Endothelial cell of umbilical vein (primary cell): ENCODE measurements at regions not wholly inside any gene's neighbourhood (a gene's known extent, or its start where the extent isn't known, plus 50 kb on each side); places are given as distances from the start of the nearest gene placed in this dataset.

ENCODE experiments used
- BruUV-seq: library from RNA; stranded (reverse); fragments of 400-500 nt; replicated peaks from 2 replicates; lab custom pipeline; 2021; lab: Mats Ljungman, UMichigan
- CTCF ChIA-PET: fragments of 300-600, 350-600 bp; sonication (Branson Sonifier 250); formaldehyde crosslinking; loops from one replicate; lab custom pipeline; 2021; ENCODE audit warnings: antibody characterized with exemption, inconsistent platforms; lab: Charles Lee
- POLR2A ChIA-PET: fragments of 300-600, 350-600 bp; sonication (Branson Sonifier 250); formaldehyde crosslinking; loops from one replicate; lab custom pipeline; 2021; ENCODE audit warnings: antibody characterized with exemption, inconsistent platforms; lab: Charles Lee
- DNase-seq: peaks from one replicate; pipeline ENCODE4 v3.0.0-alpha.2; 2011; ENCODE audit warnings: low read depth, low spot score
- FAIRE-seq: peaks from 2 replicates; lab custom pipeline; 2011; peaks lifted over from hg19 to GRCh38; lab: Jason Lieb, UNC
- H2AFZ ChIP-seq: 2 replicates; pipeline ENCODE4 v1.6.0; 2012; ENCODE audit warnings: low read depth, low read length, control low read depth, inconsistent platforms
- H3K27ac ChIP-seq: 2 replicates; pipeline ENCODE4 v1.5.1; 2011; ENCODE audit warnings: low read depth, mild to moderate bottlenecking, control low read depth, low read length, moderate library complexity; ENCODE audit not compliant: insufficient read depth
- H3K27me3 ChIP-seq, 2 experiments: 2 replicates each; pipeline versions ENCODE4 v1.6.0 to v1.6.1; 2011; ENCODE audit warnings: low read length in 2 of 2, mixed read lengths in 1 of 2; ENCODE audit not compliant: control insufficient read depth in 2 of 2, insufficient read depth in 2 of 2
- H3K36me3 ChIP-seq, 2 experiments: 2 replicates in 1 of 2; 3 replicates in 1 of 2; pipeline ENCODE4 v1.5.1; 2011; ENCODE audit warnings: low read length in 2 of 2, mild to moderate bottlenecking in 1 of 2, moderate library complexity in 1 of 2; ENCODE audit not compliant: control insufficient read depth in 2 of 2, insufficient read depth in 2 of 2; ENCODE audit errors: extremely low read depth in 1 of 2
- H3K4me1 ChIP-seq: 3 replicates; pipeline ENCODE4 v1.5.1; 2011; ENCODE audit warnings: mild to moderate bottlenecking, low read length; ENCODE audit not compliant: control insufficient read depth, insufficient read depth; ENCODE audit errors: extremely low read depth
- H3K4me2 ChIP-seq: 2 replicates; pipeline ENCODE4 v1.6.1; 2011; ENCODE audit warnings: low read length, control low read depth, mixed read lengths; ENCODE audit not compliant: insufficient read depth
- H3K4me3 ChIP-seq, 3 experiments: fragments of 200-600 bp in 1 of 3; sonication (generic), shearing (Covaris generic) in 1 of 3; replicated peaks in 1 of 3; 2 replicates each; pipeline ENCODE4 v1.5.1; 2011 to 2016; ENCODE audit warnings: control low read depth in 3 of 3, low read length in 3 of 3, mild to moderate bottlenecking in 2 of 3, inconsistent platforms in 1 of 3, low read depth in 1 of 3, moderate library complexity in 1 of 3; ENCODE audit not compliant: insufficient read depth in 1 of 3
- H3K79me2 ChIP-seq: 2 replicates; pipeline ENCODE4 v1.6.0; 2012; ENCODE audit warnings: low read length, inconsistent platforms; ENCODE audit not compliant: control insufficient read depth, insufficient read depth
- H3K9ac ChIP-seq: replicated peaks from 2 replicates; pipeline ENCODE3; 2011; ENCODE audit warnings: low read length, control low read depth; ENCODE audit not compliant: insufficient read depth; ENCODE audit errors: extremely low read depth
- H3K9me1 ChIP-seq: replicated peaks from 3 replicates; pipeline ENCODE4 v1.6.0; 2011; ENCODE audit warnings: mild to moderate bottlenecking, low read length; ENCODE audit not compliant: control insufficient read depth, insufficient read depth; ENCODE audit errors: extremely low read depth
- H3K9me3 ChIP-seq: replicated peaks from 2 replicates; pipeline ENCODE4 v1.5.1; 2012; ENCODE audit warnings: low read length, inconsistent platforms; ENCODE audit not compliant: control insufficient read depth, insufficient read depth
- H4K20me1 ChIP-seq: replicated peaks from 2 replicates; pipeline ENCODE3; 2011; ENCODE audit warnings: mild to moderate bottlenecking, low read length; ENCODE audit not compliant: control insufficient read depth, insufficient read depth; ENCODE audit errors: extremely low read depth
- EZH2 ChIP-seq: IDR thresholded peaks from 2 replicates; pipeline ENCODE4 v1.6.1; 2012; ENCODE audit warnings: borderline replicate concordance, low read depth, mild to moderate bottlenecking, moderate library complexity, low read length, inconsistent platforms; ENCODE audit not compliant: severe bottlenecking
- FOS ChIP-seq: IDR thresholded peaks from 2 replicates; pipeline ENCODE4 v1.6.1; 2011; ENCODE audit warnings: mild to moderate bottlenecking, low read length, moderate library complexity, borderline replicate concordance; ENCODE audit not compliant: insufficient read depth
- GATA2 ChIP-seq: IDR thresholded peaks from 2 replicates; pipeline ENCODE4 v1.7.0; 2011; ENCODE audit warnings: low read depth, mild to moderate bottlenecking, moderate library complexity, mixed read lengths, low read length; ENCODE audit not compliant: insufficient read length, insufficient read depth
- JUN ChIP-seq: IDR thresholded peaks from 2 replicates; pipeline ENCODE4 v1.6.1; 2011; ENCODE audit warnings: borderline replicate concordance, low read depth; ENCODE audit not compliant: insufficient read length, insufficient read depth
- MYC ChIP-seq: IDR thresholded peaks from one replicate; pipeline ENCODE4 v1.6.1; 2011; ENCODE audit warnings: mild to moderate bottlenecking, low read depth, low read length
- POLR2A ChIP-seq: IDR thresholded peaks from 2 replicates; pipeline ENCODE4 v1.6.1; 2012; ENCODE audit warnings: low read depth, mild to moderate bottlenecking, control low read depth, low read length
- POLR2AphosphoS5 ChIP-seq: IDR thresholded peaks from 2 replicates; pipeline ENCODE4 v1.6.1; 2012; ENCODE audit warnings: low read depth, mild to moderate bottlenecking, control low read depth, low read length, moderate library complexity; ENCODE audit not compliant: insufficient read depth
- dilution Hi-C: fragments of 300-500 bp; cut with MboI; formaldehyde crosslinking; loops from one replicate; pipeline ENCODE4 v1.15.0; 2019; ENCODE audit warnings: low sequenced_read_pairs; ENCODE audit not compliant: extremely low pct_ligation_motif_present
- intact Hi-C: fragments of 100-400 bp; cut with micrococcal nuclease; formaldehyde crosslinking; loops from one replicate; pipeline ENCODE4 v1.10.0; 2022
- TF ChIP-seq, protein P1 (sequence below): IDR thresholded peaks from 2 replicates; pipeline ENCODE4 v1.6.1; 2011; ENCODE audit not compliant: insufficient read depth, insufficient read length
- TF ChIP-seq, protein P2 (sequence below), 2 donors: IDR thresholded peaks; 1 replicate in 1 of 2; 2 replicates in 1 of 2; pipeline ENCODE4 v1.5.1; 2011; ENCODE audit warnings: low read length in 2 of 2, mild to moderate bottlenecking in 2 of 2, moderate library complexity in 2 of 2, control low read depth in 1 of 2, inconsistent platforms in 1 of 2, low read depth in 1 of 2; ENCODE audit not compliant: insufficient read depth in 1 of 2; ENCODE audit errors: extremely low read depth in 1 of 2

DNA sequence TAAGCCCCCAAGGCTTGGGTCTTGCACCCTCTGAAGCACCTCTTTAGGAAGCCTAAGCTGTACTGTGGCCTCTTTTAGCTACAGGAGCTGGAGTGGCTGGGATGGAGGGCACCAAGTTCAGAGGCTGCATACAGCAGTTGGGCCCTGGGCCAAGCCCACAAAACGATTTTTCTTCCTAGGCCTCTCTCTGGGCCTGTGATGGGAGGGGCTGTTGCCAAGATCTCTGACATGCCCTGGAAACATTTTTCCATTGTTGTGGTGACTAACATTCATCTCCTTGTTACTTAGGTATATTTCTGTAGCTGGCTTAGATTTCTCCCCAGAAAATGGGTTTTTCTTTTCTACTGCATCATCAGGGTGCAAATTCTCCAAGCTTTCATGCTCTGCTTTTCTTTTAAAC, 375.7 kb upstream of the NPSR1 start:
- DNase-seq (no peak), FAIRE-seq (no peak)
- Histone ChIP-seq H4K20me1 (no peaks in the 10 kb centered on the region), H3K4me3 (no peak overlapping the region), H3K27ac (no peak overlapping the region), H3K36me3 (no peaks in the 10 kb centered on the region), H3K9ac (no peak overlapping the region), H3K4me1 (peaks cover 11% of the 10 kb centered on the region), H3K9me3 (no peaks in the 10 kb centered on the region), H2AFZ (no peak overlapping the region), H3K79me2 (no peaks in the 10 kb centered on the region), H3K4me2 (no peak overlapping the region), H3K9me1 (no peaks in the 10 kb centered on the region), H3K27me3 (no peaks in the 10 kb centered on the region)
- intact Hi-C loops: no loop called here
- no TSS peak for BruUV-seq
- POLR2A ChIA-PET: no interaction called here
- dilution Hi-C loops: no loop called here
- TF ChIP-seq POLR2AphosphoS5 (no peak), FOS (no peak), POLR2A (no peak), MYC (no peak)
- TF ChIP-seq, protein P1, sequence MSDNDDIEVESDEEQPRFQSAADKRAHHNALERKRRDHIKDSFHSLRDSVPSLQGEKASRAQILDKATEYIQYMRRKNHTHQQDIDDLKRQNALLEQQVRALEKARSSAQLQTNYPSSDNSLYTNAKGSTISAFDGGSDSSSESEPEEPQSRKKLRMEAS: no peak
- TF ChIP-seq, protein P2, sequence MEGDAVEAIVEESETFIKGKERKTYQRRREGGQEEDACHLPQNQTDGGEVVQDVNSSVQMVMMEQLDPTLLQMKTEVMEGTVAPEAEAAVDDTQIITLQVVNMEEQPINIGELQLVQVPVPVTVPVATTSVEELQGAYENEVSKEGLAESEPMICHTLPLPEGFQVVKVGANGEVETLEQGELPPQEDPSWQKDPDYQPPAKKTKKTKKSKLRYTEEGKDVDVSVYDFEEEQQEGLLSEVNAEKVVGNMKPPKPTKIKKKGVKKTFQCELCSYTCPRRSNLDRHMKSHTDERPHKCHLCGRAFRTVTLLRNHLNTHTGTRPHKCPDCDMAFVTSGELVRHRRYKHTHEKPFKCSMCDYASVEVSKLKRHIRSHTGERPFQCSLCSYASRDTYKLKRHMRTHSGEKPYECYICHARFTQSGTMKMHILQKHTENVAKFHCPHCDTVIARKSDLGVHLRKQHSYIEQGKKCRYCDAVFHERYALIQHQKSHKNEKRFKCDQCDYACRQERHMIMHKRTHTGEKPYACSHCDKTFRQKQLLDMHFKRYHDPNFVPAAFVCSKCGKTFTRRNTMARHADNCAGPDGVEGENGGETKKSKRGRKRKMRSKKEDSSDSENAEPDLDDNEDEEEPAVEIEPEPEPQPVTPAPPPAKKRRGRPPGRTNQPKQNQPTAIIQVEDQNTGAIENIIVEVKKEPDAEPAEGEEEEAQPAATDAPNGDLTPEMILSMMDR (IDR thresholded peaks at IDR 0.05; ENCODE audit: extremely low read depth in 1 of 2, insufficient read depth in 1 of 2, low read depth in 1 of 2, low read length in 2 of 2): no peak
- CTCF ChIA-PET: no interaction called here

DNA sequence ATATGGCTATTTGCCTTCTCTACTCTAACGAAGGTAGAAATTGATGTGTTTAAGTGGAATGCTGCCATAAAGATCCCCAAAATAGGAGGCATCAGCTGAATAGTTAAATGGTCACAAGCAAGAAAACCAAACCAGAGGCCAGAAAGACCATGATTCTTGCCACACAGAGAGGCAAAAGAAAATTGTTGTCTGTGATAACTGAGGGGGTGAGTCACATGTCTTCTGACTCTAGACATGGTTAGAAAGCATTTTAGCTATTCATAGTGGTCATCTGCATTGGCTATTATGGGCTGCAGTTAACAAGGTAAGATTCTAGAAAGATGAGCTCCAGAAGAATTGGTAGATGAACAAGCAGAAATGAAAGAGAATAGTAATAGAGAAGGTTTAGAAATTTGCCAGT, 361.4 kb upstream of the NPSR1 start:
- no peak overlapping the region for H2AFZ ChIP-seq
- no peaks in the 10 kb centered on the region for H3K36me3 ChIP-seq
- H3K4me2 ChIP-seq: no peak overlapping the region
- no peak overlapping the region for H3K9ac ChIP-seq
- no peaks in the 10 kb centered on the region for H3K9me3 ChIP-seq
- no peaks in the 10 kb centered on the region for H3K27me3 ChIP-seq
- no peak for FAIRE-seq
- no peaks in the 10 kb centered on the region for H3K79me2 ChIP-seq
- H3K9me1 ChIP-seq: no peaks in the 10 kb centered on the region
- DNase-seq: no peak
- TF ChIP-seq, protein P2 (IDR thresholded peaks at IDR 0.05; ENCODE audit: extremely low read depth in 1 of 2, insufficient read depth in 1 of 2, low read depth in 1 of 2, low read length in 2 of 2): no peak
- no peak for TF ChIP-seq EZH2
- no peak for TF ChIP-seq GATA2
- no peak for TF ChIP-seq JUN
- TF ChIP-seq, protein P1: no peak
- no peak for TF ChIP-seq POLR2A
- TF ChIP-seq FOS: no peak
- TF ChIP-seq POLR2AphosphoS5: no peak
- H3K4me1 ChIP-seq: peaks cover 20% of the 10 kb centered on the region
- CTCF ChIA-PET: no interaction called here
- intact Hi-C loops (no loop called here), dilution Hi-C loops (no loop called here)
- H4K20me1 ChIP-seq: no peaks in the 10 kb centered on the region
- H3K4me3 ChIP-seq: no peak overlapping the region
- H3K27ac ChIP-seq: no peak overlapping the region
- BruUV-seq: no TSS peak
- POLR2A ChIA-PET: no interaction called here
